Astrocyte (in vitro differentiated cells and primary cell): ENCODE measurements at regions not wholly inside any gene's neighbourhood (a gene's known extent, or its start where the extent isn't known, plus 50 kb on each side); places are given as distances from the start of the nearest gene placed in this dataset.

Experiments
- EZH2 ChIP-seq: IDR thresholded peaks from 2 replicates; pipeline ENCODE4 v1.6.1; 2012; ENCODE audit warnings: mild to moderate bottlenecking, low read length, inconsistent platforms; ENCODE audit not compliant: insufficient read depth
- TF ChIP-seq, protein P1 (sequence below): IDR thresholded peaks from 2 replicates; pipeline ENCODE4 v1.5.1; 2011; ENCODE audit warnings: low read depth, mild to moderate bottlenecking, inconsistent platforms, low read length, moderate library complexity; ENCODE audit not compliant: insufficient read depth

DNA sequence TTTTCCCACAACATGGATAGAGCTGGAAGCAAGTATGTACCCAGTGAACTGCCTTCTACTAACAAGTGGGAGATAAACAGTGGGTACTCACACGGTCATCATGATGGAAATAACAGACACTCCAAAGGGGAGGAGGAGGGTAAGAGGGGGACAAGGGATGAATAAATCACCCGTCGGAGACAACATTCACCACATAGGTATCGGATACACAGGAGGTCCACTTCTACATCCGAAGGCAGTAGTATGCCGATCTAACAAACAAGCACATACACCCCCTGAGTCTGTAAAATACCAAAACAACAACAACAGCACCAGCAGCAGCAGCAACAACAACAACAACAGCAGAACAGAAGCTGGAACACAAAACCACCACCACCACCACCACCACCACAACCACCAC, 1943.2 kb upstream of the DEFB115 start:
- TF ChIP-seq EZH2 = no peak
- TF ChIP-seq, protein P1, sequence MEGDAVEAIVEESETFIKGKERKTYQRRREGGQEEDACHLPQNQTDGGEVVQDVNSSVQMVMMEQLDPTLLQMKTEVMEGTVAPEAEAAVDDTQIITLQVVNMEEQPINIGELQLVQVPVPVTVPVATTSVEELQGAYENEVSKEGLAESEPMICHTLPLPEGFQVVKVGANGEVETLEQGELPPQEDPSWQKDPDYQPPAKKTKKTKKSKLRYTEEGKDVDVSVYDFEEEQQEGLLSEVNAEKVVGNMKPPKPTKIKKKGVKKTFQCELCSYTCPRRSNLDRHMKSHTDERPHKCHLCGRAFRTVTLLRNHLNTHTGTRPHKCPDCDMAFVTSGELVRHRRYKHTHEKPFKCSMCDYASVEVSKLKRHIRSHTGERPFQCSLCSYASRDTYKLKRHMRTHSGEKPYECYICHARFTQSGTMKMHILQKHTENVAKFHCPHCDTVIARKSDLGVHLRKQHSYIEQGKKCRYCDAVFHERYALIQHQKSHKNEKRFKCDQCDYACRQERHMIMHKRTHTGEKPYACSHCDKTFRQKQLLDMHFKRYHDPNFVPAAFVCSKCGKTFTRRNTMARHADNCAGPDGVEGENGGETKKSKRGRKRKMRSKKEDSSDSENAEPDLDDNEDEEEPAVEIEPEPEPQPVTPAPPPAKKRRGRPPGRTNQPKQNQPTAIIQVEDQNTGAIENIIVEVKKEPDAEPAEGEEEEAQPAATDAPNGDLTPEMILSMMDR = no peak
